Loucy (cell line): ENCODE measurements at regions not wholly inside any gene's neighbourhood (a gene's known extent, or its start where the extent isn't known, plus 50 kb on each side); places are given as distances from the start of the nearest gene placed in this dataset.

ENCODE experiments used
- EZH2phosphoT487 ChIP-seq: fragments of 200-600 bp; IDR thresholded peaks from 2 replicates; pipeline ENCODE4 v1.6.1; 2018; ENCODE audit warnings: antibody characterized with exemption, mild to moderate bottlenecking, moderate library complexity, borderline replicate concordance
- TF ChIP-seq, protein P1 (sequence below): fragments of 200-600 bp; sonication (generic); conservative IDR thresholded peaks from 2 replicates; pipeline ENCODE4 v1.5.1; 2014; ENCODE audit warnings: mild to moderate bottlenecking, antibody characterized with exemption, low read length

DNA sequence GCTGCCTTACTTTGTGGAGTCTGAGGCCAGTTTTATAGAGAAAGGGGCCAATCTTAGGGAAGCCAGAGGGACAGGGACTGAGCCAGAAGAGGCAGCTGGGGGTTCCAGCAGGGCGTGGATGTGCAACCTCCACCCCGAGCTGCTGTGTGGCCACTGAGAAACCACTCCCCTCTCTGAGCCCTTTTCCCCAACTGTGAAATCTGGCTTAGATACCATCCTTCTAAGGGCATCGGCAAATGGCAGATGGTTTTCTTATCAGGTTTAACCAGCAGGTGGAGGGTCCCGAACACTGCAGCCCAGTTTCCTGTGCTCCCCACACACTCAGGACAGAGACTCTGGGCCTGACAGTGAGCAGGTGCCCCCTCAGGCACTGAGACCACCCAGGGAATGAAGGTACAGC lies 55.8 kb upstream of the SLC6A6 start:
- TF ChIP-seq, protein P1, sequence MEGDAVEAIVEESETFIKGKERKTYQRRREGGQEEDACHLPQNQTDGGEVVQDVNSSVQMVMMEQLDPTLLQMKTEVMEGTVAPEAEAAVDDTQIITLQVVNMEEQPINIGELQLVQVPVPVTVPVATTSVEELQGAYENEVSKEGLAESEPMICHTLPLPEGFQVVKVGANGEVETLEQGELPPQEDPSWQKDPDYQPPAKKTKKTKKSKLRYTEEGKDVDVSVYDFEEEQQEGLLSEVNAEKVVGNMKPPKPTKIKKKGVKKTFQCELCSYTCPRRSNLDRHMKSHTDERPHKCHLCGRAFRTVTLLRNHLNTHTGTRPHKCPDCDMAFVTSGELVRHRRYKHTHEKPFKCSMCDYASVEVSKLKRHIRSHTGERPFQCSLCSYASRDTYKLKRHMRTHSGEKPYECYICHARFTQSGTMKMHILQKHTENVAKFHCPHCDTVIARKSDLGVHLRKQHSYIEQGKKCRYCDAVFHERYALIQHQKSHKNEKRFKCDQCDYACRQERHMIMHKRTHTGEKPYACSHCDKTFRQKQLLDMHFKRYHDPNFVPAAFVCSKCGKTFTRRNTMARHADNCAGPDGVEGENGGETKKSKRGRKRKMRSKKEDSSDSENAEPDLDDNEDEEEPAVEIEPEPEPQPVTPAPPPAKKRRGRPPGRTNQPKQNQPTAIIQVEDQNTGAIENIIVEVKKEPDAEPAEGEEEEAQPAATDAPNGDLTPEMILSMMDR, result no peak
- TF ChIP-seq EZH2phosphoT487, result no peak
